GM18858 (cell line): ENCODE measurements at regions not wholly inside any gene's neighbourhood (a gene's known extent, or its start where the extent isn't known, plus 50 kb on each side); places are given as distances from the start of the nearest gene placed in this dataset.

Experiments
- ATAC-seq: cut with Tn5 transposase; IDR thresholded peaks from one replicate; pipeline ENCODE4 v1.9.1; 2021; ENCODE audit not compliant: unreplicated experiment

DNA sequence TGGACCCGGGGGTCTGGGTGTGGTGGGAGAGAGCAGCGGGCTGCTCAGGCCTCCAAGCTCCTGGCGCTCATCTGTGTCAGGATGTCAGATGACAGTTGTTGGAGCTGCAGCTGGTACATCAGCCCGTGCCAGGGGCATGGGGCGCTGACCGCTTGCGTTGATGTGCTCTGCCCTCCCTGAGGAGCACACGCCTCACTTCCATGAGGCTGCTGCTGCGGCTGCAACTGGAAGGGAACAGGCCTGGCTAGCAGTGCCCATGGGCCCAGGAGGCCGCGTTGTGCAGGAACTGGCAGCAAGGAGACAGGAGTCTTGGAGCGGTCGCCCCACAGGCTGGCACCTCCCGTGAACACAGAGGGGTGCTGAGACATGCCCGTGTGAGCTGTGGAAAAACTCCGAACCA is 361.3 kb upstream of the MKI67 start:
- no peak for ATAC-seq

DNA sequence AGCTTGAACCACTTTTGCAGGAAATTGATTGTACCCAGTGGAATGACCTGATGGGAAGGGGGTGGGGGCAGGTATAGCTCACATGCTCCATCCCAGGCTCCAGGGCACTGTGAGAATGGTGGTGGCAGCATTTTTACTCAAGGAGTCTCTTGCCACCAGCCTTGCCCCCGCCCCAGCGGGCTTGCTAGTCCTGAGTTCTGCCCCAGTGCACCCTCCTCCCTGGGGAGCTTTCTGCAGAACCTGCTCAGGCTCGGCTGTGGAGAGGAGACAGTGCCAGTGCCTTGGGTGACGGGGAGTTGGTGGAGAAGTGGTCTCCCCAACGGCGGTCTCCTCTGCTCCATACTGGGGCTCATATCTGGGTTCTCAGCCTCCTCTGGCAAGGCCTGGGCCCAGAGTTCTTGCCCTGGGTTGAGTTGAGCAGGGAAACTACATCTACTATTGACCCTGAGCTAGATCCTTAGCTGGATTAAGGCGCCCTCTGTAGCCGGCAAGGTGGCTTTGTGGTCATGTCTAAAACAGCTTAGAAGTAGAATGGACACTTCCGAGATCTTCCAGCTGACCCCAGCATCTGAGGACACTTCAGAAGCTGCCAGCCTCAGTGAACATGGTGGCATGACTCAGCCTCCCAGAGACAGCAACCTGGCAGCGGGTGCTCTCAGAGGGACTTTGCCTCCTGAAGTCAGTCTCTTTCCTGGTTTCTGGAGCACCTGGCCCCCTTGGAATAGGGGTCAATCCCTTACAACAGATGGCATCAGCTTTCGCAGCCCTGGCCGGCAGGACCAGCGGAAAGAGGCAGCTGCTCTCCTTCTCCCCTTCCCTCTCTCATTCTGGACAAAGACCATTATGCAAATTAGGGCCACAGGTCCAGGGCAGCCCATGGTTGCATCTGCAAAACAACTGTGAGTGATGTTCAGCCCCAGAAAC is 363.4 kb upstream of the MKI67 start:
- no peak for ATAC-seq

DNA sequence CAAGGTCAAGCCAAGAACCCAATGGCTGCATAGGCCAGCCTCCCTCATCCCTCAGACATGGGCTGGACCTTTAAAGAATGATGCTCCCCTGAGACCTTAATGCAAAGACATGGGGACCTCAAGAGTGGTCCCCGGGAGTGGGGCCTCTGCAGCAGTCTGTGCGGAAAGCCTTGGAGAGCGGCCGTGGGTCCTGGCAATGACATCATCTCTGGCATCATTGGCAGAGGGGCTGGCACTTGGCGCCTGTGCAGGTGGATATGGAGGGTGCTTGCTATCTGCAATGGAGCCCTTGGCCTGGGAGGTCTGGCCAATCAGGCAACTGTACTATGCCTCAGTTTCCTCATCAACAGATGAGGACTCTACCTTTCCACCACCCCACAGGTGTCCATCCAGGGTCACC is 365.5 kb upstream of the MKI67 start:
- ATAC-seq, result no peak

DNA sequence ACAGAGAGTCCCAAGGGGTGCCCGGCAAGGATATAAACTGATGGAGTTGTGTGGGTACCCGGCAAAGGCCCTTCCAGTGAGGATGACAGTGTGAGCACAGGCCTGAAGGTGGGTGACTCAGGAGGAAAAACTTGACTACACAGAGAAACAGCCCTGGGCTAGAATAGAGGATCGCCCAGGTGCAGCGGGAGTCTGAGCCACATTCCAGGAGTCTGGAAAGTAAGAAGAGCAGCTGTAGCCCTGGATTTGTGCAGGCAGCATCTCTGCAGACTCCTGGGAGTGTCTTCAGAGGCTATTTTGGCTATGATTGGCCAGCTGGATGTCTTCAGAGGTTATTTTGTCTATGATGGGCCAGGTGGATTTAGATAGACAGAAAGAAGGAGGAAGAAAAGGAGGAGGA is 367.6 kb upstream of the MKI67 start:
- ATAC-seq, result no peak

DNA sequence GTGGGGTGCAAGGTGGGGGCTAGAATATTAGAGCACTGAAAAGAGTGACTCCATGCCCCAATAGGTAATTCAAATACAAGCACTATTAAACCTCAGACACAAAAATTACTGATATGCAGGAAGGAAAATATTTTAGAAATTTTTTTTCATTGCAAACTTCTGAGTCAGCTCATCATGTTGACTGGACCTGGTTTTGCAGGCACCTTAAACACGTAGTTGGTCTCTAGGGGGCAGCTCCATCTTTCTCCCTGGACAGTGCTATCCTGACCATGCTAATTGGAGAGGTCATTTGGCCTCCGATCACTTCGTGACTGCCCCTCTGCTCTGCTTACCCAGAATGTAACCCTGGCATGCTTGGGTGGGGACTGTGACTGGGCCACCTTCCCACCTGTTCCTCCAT is 368.4 kb upstream of the MKI67 start:
- no peak for ATAC-seq

DNA sequence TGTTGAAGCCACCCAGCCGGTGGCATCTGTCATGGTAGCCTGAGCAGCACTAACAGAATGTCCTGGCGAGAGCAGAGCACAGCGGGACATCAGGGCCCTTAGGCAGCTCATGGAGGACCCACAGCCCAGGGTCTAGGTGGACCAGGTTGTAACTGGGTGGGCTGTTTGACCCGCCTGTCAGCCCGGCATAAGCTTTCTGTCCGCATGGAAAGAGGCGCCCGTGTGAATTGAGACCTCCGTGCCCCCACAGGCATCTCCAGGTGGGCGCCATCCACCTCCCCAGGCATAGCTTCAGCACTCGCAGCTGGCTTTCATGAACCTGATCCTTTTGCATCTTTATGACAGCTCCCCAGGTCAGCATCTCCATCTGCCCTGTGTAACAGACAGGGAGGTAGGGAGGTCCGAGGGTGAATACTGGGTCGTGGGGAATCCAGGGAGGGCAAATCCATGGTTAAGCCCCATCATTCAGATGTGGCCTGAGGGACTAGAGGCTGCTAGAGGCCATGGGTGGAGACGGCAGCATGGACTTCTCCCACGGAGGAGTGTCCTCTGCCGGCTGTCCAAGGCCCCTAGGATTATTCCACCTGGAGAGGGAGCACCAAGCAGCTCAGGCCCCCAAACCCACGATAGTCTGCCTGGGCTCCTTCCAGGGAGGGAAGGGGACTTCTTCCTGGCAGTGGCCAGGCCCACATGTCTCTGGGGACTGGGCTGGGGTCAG is 371.6 kb upstream of the MKI67 start:
- ATAC-seq, result no peak

DNA sequence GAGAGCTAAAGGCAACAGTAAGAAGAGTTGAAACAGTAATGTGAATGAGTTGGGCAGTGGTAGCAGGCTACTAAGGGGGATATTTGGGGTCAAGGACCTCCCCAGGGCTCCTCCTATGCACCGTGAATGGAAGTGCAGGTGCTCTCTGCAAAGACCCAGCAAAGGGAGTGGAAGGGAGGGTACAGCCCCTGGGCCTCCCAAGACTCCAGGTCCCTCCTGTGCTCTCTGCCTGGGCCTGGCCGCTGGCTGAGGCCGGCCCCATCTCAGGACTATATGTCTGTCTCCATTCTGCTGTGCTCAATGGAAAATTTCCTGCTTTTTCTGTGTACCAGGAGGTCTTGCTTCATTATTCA is 372.1 kb upstream of the MKI67 start:
- no peak for ATAC-seq

DNA sequence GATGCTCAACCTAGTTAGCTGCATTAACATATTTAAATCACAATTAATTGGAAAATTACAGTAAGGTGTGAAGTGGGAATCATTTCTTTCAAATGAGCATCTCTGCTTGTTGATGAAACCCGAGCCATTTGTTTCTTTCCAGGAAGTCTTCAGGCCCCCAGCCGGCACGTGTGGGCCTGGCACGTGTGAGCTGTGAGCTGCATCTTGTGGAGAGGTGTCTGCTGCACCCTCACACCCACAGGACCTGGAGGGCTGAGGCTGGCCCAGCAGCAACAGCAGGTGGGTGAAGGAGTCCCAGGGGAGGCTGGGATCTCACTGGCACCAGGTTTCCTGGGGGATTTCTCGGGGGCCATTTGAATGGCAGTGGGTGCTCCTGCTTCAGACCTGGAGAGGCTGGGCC is 372.5 kb upstream of the MKI67 start:
- no peak for ATAC-seq

DNA sequence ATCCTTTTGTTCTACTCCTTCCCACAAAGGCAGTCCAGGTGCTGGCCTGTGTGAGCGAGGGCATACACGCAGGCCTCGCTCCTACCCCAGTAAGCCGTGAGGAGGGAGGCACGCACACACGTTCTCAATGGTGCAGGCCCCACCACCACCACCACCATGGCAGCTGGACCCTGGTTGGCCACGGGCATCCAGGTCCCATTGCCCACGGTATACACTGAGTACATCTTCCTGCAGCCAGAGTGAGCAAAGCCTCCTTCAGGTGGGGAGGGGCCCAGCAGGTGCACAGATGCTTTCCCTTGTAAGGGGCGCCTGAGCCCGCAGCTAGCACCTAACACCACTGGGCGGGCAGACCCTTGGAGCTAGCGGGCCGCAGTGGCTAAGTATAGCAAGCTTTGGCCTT is 373.3 kb upstream of the MKI67 start:
- ATAC-seq, result no peak

DNA sequence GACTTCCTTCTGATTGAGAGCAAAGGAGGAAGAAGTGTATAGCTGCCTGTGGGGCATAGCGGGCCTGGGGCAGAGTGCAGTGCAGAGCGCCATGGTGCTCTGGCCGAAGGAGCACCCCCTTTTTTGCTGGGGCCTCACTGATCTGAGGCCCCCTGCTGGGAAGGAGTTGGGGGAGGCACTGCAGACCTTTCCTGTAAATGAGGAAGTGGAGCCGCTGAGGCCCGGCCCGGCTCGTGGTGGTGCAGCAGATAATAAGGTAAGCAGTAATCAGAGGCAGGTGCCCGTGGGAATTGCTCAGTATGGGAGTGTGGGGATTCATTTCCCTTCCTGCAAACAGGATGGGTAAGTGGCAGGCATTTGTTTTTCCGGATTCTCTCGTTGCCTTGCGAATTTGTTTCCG is 373.7 kb upstream of the MKI67 start:
- no peak for ATAC-seq

DNA sequence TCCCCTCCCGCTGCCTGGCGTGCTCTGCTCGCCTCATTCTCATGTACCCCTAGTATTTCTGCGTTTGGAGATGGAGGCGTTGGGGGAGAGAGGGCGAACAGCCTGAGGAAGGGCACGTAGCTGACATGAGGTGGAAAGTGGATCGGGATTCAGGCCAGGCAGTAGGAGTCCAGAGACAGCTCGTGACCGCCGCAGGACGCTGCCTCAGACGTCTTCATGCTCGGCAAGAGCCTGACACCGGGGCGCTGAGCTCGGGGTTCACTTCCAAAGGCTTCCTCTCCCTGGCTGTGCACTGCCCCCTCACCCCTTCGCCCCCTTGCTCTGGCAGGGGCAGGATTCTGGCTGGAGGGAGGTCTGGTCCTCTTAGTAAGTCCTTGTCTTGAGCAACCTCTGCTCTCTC is 374.4 kb upstream of the MKI67 start:
- ATAC-seq, result no peak

DNA sequence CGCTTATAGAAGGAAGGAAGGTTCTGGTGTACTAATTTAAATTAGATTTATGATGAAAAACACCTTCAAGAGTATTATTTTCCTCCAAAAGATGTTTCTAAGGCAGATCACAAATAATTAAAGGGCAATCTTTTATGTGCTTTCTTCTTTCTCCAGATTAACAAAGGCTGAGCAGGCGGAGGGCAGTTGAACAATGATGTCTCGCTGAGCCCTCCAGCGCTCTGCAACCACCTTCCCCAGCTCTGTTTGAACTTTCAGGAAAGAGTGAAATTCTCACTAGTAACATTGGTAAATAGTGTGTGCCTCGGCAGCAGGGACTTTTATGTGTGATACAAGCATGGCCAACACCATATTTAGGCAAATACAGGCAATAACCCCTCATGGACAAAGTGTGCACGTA is 379.1 kb upstream of the MKI67 start:
- ATAC-seq, result no peak

DNA sequence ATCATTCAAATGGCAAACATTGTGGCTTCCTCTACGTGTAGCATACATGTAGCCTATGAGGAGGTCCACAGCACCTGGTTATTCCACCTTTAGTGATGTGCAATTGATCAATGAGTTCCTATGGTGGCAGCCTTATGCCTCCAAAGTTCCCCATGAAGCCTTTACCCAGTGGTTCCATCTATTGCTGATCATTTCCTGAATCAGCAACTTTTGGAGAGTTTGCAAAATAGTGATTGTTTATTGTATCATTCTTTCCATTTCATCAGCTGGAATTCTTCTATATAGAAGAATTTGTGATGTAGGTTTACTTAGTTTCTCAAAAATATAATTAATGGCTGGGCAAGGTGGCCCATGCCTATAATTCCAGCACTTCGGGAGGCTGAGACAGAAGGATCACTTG is 380.2 kb upstream of the MKI67 start:
- ATAC-seq, result no peak

DNA sequence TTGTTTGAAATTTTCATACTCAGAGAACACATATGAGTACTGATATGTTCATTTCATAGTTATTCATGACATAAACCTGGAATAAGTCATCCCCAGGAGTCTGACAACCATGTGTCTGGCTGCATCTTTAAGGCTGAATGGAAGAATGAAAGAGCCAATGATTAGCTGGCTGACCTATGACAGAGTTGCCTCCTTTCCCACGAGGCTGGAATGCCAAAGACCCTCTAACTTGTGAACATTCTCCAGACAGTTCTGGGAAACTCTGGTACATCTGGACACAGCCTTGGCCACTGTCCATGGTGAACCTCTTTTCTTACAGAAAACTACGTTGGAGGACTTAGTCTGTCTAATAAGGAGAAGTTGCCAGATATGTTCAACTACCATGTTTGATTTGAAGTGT is 380.8 kb upstream of the MKI67 start:
- ATAC-seq, result no peak

DNA sequence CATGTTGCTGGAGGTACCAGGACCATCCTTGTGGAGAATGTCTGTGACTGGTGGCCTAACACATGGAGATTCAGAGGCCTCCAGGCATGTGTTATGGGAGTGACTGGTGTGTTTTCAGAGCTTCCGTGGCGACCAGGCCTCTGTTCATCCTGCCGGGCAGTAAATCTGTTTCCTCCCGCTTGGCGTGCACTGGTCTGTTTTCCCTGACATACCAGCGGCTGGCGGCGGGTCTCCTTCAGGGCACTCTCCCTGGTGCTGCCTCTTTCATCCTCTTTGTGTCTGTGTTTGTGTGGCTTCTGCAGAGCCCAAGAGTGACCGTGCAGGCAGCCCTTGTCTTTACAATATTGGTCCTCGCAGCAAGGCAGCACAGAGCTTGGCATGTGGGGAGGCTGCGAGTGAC is 385.1 kb upstream of the MKI67 start:
- ATAC-seq, result no peak

DNA sequence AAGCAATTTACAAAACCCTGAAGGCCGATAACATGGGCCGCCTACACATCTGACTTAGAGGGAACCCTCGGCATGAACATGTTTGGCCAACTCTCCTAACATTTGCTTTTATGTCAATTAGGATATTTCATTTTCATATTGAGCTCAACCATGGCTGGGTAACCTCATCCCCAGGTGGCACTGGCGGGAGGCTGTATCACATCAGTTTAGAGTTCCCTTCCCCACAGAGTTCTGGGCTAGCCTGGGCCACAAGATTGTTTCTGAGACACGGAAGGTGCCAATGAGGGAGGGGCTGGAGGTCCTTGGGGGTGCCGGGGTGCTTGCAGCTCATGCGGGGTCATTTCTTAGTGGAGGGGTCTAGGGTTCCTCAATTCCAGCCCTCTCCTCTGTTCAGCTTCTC is 386.5 kb upstream of the MKI67 start:
- ATAC-seq, result no peak

DNA sequence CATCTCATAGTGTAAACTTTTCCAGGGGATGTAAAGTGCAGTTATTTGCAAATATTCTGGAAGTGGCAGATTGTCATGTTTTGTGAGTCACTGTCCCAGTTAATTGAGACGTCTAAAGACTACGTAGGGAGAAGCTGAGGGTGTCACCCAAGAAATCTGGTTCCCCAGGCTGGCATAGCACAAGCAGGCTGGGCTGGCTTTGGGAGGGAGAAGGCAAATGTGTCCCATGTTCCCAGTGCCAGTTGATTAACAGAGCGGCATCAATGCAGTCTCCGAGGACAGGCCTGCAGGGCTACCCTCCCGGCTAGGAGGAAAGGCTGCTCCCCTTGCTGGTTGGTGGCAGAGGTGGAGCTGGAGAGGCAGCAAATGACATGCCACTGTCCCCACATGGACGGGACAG is 388.3 kb upstream of the MKI67 start:
- ATAC-seq, result no peak

DNA sequence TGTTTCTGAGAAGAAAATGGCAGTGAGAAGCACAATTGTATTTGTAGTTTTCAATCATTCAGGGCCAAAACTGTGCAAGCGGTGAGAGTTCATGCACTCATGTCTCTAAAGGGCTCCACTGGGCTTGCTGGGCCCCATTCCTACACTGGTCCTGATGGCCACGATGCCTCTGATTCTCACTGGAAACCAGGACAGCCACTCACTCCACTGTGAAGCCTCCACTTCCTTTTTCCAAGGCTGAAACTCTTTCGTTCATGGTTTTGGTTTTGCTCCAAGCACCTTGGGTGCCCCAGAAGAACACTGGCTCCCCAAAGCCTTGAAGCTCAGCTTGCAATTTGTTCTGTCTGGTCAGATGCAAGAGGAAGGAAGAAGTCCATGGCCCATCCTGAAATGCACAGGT is 390.0 kb upstream of the MKI67 start:
- no peak for ATAC-seq

DNA sequence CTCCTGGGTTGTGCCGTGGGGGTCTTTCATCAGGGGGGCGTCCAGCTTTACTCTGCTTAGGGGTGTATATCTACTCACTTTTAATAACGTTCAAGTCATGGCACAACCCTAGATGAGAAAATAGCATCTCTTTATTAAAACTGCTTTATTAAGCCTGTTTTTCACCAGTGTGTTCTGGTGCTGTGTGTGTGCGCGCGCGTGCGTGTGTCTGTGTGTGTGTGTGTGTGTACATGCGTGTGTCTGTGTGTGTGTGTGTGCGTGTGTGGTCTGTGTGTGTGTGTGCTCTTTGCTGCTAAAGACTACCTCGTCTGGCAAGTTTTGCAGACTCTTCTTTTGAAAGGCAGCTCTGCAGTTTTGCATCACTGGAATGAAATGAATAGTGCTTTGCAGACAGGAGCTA is 390.9 kb upstream of the MKI67 start:
- no peak for ATAC-seq

DNA sequence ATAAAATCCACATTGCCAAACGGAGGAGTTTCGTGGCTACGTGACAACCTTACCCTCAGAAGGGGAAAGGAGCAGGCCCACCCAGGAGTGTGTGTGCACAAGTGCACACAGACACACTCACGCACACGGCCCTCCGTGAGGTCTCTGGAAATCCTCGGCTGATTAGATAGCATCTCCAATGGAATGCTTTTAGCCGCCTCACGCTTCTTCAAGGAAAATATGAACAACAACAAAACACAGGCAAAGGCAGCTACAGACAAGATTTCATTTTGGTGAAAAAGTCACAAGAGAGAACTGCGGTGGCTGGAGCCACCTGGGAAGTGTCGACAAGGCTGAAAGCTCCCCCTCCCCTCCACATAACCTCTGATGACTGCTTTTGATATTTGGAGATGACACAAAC is 391.8 kb upstream of the MKI67 start:
- no peak for ATAC-seq

DNA sequence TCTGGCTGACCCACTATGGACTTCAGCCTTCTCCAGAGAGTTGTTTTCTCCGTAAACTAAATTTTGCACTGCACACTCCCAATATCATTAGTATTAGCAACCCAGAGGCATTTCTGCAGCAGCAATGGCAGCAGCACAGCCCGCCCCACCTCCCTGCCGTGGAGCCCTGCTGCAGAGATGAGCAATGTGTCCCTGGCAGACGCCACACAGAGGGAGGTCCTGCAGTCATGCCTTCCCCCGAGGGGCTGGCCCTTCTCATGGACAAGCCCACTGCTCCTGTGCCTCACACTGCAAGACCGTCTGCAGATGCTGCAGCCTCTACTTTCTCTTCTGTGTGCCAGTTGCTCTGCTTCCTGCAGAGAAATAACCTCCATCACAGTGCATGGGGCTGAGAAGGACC is 393.4 kb upstream of the MKI67 start:
- no peak for ATAC-seq

DNA sequence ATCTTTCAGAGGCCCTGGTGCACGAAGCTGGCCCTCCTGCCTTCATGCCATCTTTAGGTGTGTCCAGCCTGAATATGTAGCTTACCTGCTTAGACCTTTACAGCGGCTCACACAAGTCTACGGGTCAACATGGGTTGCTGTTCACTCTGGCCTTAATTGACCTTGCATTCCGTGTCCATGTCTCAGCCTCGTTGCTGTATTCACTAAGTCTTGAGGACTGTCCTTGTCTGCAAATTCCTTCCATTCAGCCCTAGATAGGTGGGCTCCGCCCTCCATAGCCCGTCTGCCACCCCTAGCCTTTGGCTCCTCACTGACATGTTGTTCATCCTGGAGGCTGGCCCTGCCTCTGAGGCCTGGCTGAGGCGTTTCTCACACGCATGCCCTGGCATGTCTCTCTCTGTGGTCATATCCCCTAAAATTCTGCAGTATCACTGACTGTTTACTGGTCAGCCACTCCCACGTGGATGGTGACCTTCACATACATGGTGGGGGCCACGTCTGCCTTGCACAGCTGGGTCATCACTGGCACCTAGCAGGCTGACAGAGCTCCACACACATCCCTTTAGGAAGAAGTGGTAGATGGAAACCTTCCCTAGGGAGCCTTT is 394.1 kb upstream of the MKI67 start:
- ATAC-seq, result no peak
